ENCODE measurements at regions not wholly inside any gene's neighbourhood (a gene's known extent, or its start where the extent isn't known, plus 50 kb on each side); places are given as distances from the start of the nearest gene placed in this dataset.

DNA sequence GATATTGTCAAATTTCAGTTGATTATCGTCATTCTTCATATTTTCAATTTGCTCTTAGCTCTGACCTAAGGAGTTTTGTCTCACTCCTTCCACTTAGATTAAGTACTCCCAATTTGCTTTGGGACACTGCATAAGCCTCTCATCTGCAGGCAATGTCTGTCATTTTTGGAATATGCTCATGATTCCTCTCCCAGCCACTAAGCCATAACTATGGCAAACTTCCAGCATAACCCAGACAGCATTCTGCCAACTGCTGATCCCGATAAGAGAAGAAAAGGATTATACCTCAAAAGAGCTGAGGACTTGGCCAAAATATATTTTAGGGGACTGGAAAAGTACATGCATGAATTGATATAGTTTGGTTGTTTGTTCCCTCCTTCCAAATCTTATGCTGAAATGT, 444.4 kb downstream of the GABRG1 start:
- Mint-ChIP-seq H3K27me3 (ENCODE audit: insufficient read depth, unreplicated experiment) (no peaks in the 10 kb centered on the region), H3K4me3 (ENCODE audit: unreplicated experiment) (no peak overlapping the region), H3K4me1 (ENCODE audit: low read depth, unreplicated experiment) (no peaks in the 10 kb centered on the region), H3K9me3 (ENCODE audit: unreplicated experiment) (no peaks in the 10 kb centered on the region), H3K27ac (ENCODE audit: unreplicated experiment) (no peak overlapping the region), H3K36me3 (ENCODE audit: insufficient read depth, unreplicated experiment) (no peaks in the 10 kb centered on the region)
- Histone ChIP-seq H3K9me3 (no peaks in the 10 kb centered on the region), H3K4me1 (no peaks in the 10 kb centered on the region), H3K4me3 (ENCODE audit: low read depth, low read length) (no peak overlapping the region), H3K36me3 (ENCODE audit: control insufficient read depth, insufficient read depth, low read length) (no peaks in the 10 kb centered on the region), H3K27me3 (replicated peaks; ENCODE audit: control insufficient read depth, insufficient read depth, low read length) (no peaks in the 10 kb centered on the region)
- ChIA-PET CTCF (no interaction called here), POLR2A (no interaction called here)
- intact Hi-C loops (cut with micrococcal nuclease; ENCODE audit: unreplicated experiment), result no loop called here
- DNase-seq, result no peak
- BruUV-seq (replicated peaks), result no TSS peak
- TF ChIP-seq, protein P1, sequence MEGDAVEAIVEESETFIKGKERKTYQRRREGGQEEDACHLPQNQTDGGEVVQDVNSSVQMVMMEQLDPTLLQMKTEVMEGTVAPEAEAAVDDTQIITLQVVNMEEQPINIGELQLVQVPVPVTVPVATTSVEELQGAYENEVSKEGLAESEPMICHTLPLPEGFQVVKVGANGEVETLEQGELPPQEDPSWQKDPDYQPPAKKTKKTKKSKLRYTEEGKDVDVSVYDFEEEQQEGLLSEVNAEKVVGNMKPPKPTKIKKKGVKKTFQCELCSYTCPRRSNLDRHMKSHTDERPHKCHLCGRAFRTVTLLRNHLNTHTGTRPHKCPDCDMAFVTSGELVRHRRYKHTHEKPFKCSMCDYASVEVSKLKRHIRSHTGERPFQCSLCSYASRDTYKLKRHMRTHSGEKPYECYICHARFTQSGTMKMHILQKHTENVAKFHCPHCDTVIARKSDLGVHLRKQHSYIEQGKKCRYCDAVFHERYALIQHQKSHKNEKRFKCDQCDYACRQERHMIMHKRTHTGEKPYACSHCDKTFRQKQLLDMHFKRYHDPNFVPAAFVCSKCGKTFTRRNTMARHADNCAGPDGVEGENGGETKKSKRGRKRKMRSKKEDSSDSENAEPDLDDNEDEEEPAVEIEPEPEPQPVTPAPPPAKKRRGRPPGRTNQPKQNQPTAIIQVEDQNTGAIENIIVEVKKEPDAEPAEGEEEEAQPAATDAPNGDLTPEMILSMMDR (IDR thresholded peaks at IDR 0.05; ENCODE audit: insufficient read depth in 1 of 2, low read depth in 1 of 2, low read length in 1 of 2, severe bottlenecking in 1 of 2, unreplicated experiment in 1 of 2), result no peak

DNA sequence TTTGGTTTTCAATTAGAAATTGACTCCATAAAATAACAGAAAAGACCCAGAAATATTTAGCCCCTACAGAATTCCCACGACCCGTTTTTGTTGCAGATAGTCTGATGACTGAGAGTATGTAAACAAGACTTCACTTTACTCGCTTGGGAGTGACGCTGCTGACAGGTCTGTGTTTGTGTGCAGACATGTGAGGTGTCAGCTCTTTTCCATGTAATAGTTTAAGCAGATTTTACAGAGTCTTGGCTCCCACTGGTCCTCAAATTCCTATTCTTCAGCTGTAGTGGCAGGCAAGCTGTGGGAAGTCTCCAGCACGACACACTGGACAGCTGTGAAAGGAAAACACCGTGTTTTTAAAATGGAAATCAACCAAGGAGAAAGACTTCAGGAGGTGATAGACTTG, 455.7 kb downstream of the GABRG1 start:
- POLR2A ChIA-PET, result no interaction called here
- H3K4me1 ChIP-seq, result no peaks in the 10 kb centered on the region
- H3K27me3 ChIP-seq (replicated peaks; ENCODE audit: control insufficient read depth, insufficient read depth, low read length), result no peaks in the 10 kb centered on the region
- TF ChIP-seq, protein P1 (IDR thresholded peaks at IDR 0.05; ENCODE audit: insufficient read depth in 1 of 2, low read depth in 1 of 2, low read length in 1 of 2, severe bottlenecking in 1 of 2, unreplicated experiment in 1 of 2), result no peak
- DNase-seq, result no peak
- Mint-ChIP-seq H3K9me3 (ENCODE audit: unreplicated experiment) (no peaks in the 10 kb centered on the region), H3K4me3 (ENCODE audit: unreplicated experiment) (no peak overlapping the region), H3K36me3 (ENCODE audit: insufficient read depth, unreplicated experiment) (no peaks in the 10 kb centered on the region), H3K27ac (ENCODE audit: unreplicated experiment) (no peak overlapping the region), H3K27me3 (ENCODE audit: insufficient read depth, unreplicated experiment) (no peaks in the 10 kb centered on the region), H3K4me1 (ENCODE audit: low read depth, unreplicated experiment) (no peaks in the 10 kb centered on the region)
- H3K36me3 ChIP-seq (ENCODE audit: control insufficient read depth, insufficient read depth, low read length), result no peaks in the 10 kb centered on the region
- no TSS peak for BruUV-seq (replicated peaks)
- no peaks in the 10 kb centered on the region for H3K9me3 ChIP-seq
- CTCF ChIA-PET, result no interaction called here
- no peak overlapping the region for H3K4me3 ChIP-seq (ENCODE audit: low read depth, low read length)
- intact Hi-C loops (cut with micrococcal nuclease; ENCODE audit: unreplicated experiment), result no loop called here

DNA sequence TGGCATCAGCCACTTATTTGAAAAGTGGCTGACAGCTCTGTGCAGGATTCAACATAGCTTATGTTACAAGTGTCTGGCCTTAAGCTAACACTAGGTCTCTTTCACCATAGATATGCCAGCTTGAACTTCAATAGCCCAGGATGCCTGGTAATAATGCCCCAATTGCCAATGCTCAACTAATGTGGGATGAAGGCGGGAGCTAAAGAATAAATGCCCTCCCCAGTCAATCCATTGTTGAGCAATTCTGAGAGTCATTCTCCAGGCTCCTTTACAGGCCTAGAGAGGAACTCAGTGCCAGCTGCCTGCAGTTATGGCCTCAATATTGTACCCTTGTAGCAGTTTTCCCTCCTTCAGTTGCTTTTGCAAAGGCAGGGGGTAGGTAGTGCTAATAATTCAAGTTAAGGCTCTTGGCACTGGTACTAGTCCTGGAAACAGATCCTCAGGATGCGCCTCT, 460.2 kb downstream of the GABRG1 start:
- H3K27me3 Mint-ChIP-seq (ENCODE audit: insufficient read depth, unreplicated experiment), result no peaks in the 10 kb centered on the region
- POLR2A ChIA-PET, result no interaction called here
- H3K27ac Mint-ChIP-seq (ENCODE audit: unreplicated experiment), result no peak overlapping the region
- no TSS peak for BruUV-seq (replicated peaks)
- H3K9me3 Mint-ChIP-seq (ENCODE audit: unreplicated experiment), result no peaks in the 10 kb centered on the region
- TF ChIP-seq, protein P1 (IDR thresholded peaks at IDR 0.05; ENCODE audit: insufficient read depth in 1 of 2, low read depth in 1 of 2, low read length in 1 of 2, severe bottlenecking in 1 of 2, unreplicated experiment in 1 of 2), result no peak
- H3K27me3 ChIP-seq (replicated peaks; ENCODE audit: control insufficient read depth, insufficient read depth, low read length), result no peaks in the 10 kb centered on the region
- no peaks in the 10 kb centered on the region for H3K4me1 ChIP-seq
- H3K4me3 ChIP-seq (ENCODE audit: low read depth, low read length), result no peak overlapping the region
- H3K36me3 Mint-ChIP-seq (ENCODE audit: insufficient read depth, unreplicated experiment), result no peaks in the 10 kb centered on the region
- no peaks in the 10 kb centered on the region for H3K9me3 ChIP-seq
- no peaks in the 10 kb centered on the region for H3K36me3 ChIP-seq (ENCODE audit: control insufficient read depth, insufficient read depth, low read length)
- no peak overlapping the region for H3K4me3 Mint-ChIP-seq (ENCODE audit: unreplicated experiment)
- CTCF ChIA-PET, result no interaction called here
- no peak for DNase-seq
- no peaks in the 10 kb centered on the region for H3K4me1 Mint-ChIP-seq (ENCODE audit: low read depth, unreplicated experiment)
- intact Hi-C loops (cut with micrococcal nuclease; ENCODE audit: unreplicated experiment), result no loop called here

All from Caco-2 (cell line).